Erythroblast (primary cell): ENCODE measurements at regions not wholly inside any gene's neighbourhood (a gene's known extent, or its start where the extent isn't known, plus 50 kb on each side); places are given as distances from the start of the nearest gene placed in this dataset.

Experiments used
- GATA1 ChIP-seq: IDR thresholded peaks from 2 replicates; pipeline ENCODE4 v1.6.1; 2011; ENCODE audit warnings: low read depth, mild to moderate bottlenecking, control low read depth, low read length, moderate library complexity
- POLR2A ChIP-seq: IDR thresholded peaks from 2 replicates; pipeline ENCODE4 v1.6.1; 2011; ENCODE audit warnings: mild to moderate bottlenecking, low read length

DNA sequence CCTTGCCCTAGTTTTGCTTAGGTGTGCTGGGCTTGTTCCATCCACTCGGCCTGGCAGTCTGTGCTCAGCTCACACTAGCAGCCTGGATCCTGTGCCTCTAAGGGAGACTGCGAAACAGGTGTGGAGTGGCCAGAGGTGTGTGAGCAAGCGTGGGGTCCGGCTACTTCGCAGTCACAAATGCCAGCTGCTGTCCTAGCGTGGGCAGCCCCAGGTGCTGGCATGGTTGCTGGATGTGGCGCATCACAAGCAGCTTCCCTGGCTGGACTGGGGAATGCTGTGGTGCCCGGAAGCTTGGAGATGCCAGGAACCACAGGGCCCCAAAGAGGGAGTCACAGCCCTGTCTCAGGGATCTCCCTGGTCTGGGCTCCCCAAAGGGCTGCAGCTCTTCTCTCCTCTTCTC is 119.0 kb upstream of the TMEFF2 start:
- no peak for TF ChIP-seq POLR2A
- TF ChIP-seq GATA1 = no peak
